HepG2 (cell line): ENCODE measurements at regions not wholly inside any gene's neighbourhood (a gene's known extent, or its start where the extent isn't known, plus 50 kb on each side); places are given as distances from the start of the nearest gene placed in this dataset.

Experiments
- BCL6 ChIP-seq: IDR thresholded peaks from 2 replicates; pipeline ENCODE4 v1.6.1; 2016; ENCODE audit warnings: missing genetic modification reagents, missing compliant biosample characterization
- GFI1 ChIP-seq: sonication (generic); formaldehyde crosslinking; IDR thresholded peaks from 2 replicates; pipeline ENCODE4 v1.5.0; 2020; ENCODE audit warnings: missing genetic modification reagents, mild to moderate bottlenecking, borderline replicate concordance
- HDAC1 ChIP-seq: sonication (generic); formaldehyde crosslinking; IDR thresholded peaks from 2 replicates; pipeline ENCODE4 v1.5.1; 2020; ENCODE audit warnings: mild to moderate bottlenecking, missing genetic modification reagents
- LCORL ChIP-seq, 2 experiments: fragments of 450-650 bp in 1 of 2; sonication (generic) in 1 of 2; formaldehyde crosslinking in 1 of 2; IDR thresholded peaks; 2 replicates each; pipeline versions ENCODE4 v1.5.0 to v1.6.1; 2017 to 2020; ENCODE audit warnings: antibody characterized with exemption in 1 of 2, missing genetic modification reagents in 1 of 2
- MEIS2 ChIP-seq: sonication (generic); formaldehyde crosslinking; IDR thresholded peaks from 2 replicates; pipeline ENCODE4 v1.9.0; 2021; ENCODE audit warnings: mild to moderate bottlenecking, missing genetic modification reagents
- NR2F2 ChIP-seq: IDR thresholded peaks from 2 replicates; pipeline ENCODE4 v1.6.1; 2012; ENCODE audit warnings: low read depth, inconsistent platforms, borderline replicate concordance
- PAXIP1 ChIP-seq: sonication (generic); formaldehyde crosslinking; conservative IDR thresholded peaks from 2 replicates; pipeline ENCODE4 v1.4.0; 2020; ENCODE audit warnings: mild to moderate bottlenecking, missing genetic modification reagents, moderate library complexity
- TBX2 ChIP-seq: sonication (generic); formaldehyde crosslinking; IDR thresholded peaks from 2 replicates; pipeline ENCODE4 v1.5.0; 2020; ENCODE audit warnings: missing genetic modification reagents, mild to moderate bottlenecking, borderline replicate concordance
- TCF7 ChIP-seq: sonication (generic); IDR thresholded peaks from 2 replicates; pipeline ENCODE4 v1.6.1; 2016; ENCODE audit warnings: antibody characterized with exemption, low read depth
- ZNF263 ChIP-seq: sonication (generic); formaldehyde crosslinking; IDR thresholded peaks from 2 replicates; pipeline ENCODE4 v1.4.0; 2020; ENCODE audit warnings: missing genetic modification reagents
- ZNF558 ChIP-seq: sonication (generic); formaldehyde crosslinking; IDR thresholded peaks from 2 replicates; pipeline ENCODE4 v1.9.0; 2022; ENCODE audit warnings: mild to moderate bottlenecking, missing genetic modification reagents, borderline replicate concordance
- ZNF619 ChIP-seq: sonication (generic); formaldehyde crosslinking; IDR thresholded peaks from 2 replicates; pipeline ENCODE4 v1.4.0; 2020; ENCODE audit warnings: mild to moderate bottlenecking, missing genetic modification reagents
- ZNF687 ChIP-seq: sonication (generic); formaldehyde crosslinking; IDR thresholded peaks from 2 replicates; pipeline ENCODE4 v1.5.1; 2020; ENCODE audit warnings: mild to moderate bottlenecking, missing genetic modification reagents, moderate library complexity
- ZNF703 ChIP-seq: sonication (generic); formaldehyde crosslinking; IDR thresholded peaks from 2 replicates; pipeline ENCODE4 v1.5.1; 2020; ENCODE audit warnings: missing genetic modification reagents, mild to moderate bottlenecking, moderate library complexity, borderline replicate concordance
- ZNF761 ChIP-seq: sonication (generic); formaldehyde crosslinking; conservative IDR thresholded peaks from 2 replicates; pipeline ENCODE4 v1.4.0; 2020; ENCODE audit warnings: mild to moderate bottlenecking, missing genetic modification reagents
- ZNF788 ChIP-seq: sonication (generic); formaldehyde crosslinking; IDR thresholded peaks from 2 replicates; pipeline ENCODE4 v1.5.0; 2020; ENCODE audit warnings: mild to moderate bottlenecking, missing genetic modification reagents, borderline replicate concordance
- TF ChIP-seq, protein P1 (sequence below): IDR thresholded peaks from 2 replicates; pipeline ENCODE4 v1.6.1; 2016; ENCODE audit warnings: low read depth

GRCh38 chr2:101556033-101556459 is 81.1 kb upstream of the RFX8 start (continued):
- TF ChIP-seq PAXIP1 (CRISPR knock-in tag): peak; percentile 76
- TF ChIP-seq HDAC1 (CRISPR knock-in tag): peak; percentile 53
- TF ChIP-seq ZNF263 (CRISPR knock-in tag): peak; percentile 87
- TF ChIP-seq ZNF619 (CRISPR knock-in tag): peak; percentile 85
- TF ChIP-seq ZNF687 (CRISPR knock-in tag): peak; percentile 89
- peak; percentile 20; the same call in 1 of the 2 replicates for TF ChIP-seq ZNF788 (CRISPR knock-in tag)
- TF ChIP-seq, protein P1, sequence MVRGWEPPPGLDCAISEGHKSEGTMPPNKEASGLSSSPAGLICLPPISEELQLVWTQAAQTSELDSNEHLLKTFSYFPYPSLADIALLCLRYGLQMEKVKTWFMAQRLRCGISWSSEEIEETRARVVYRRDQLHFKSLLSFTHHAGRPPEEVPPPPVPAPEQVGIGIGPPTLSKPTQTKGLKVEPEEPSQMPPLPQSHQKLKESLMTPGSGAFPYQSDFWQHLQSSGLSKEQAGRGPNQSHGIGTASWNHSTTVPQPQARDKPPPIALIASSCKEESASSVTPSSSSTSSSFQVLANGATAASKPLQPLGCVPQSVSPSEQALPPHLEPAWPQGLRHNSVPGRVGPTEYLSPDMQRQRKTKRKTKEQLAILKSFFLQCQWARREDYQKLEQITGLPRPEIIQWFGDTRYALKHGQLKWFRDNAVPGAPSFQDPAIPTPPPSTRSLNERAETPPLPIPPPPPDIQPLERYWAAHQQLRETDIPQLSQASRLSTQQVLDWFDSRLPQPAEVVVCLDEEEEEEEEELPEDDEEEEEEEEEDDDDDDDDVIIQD (CRISPR knock-in tag): peak; percentile 57; the same call in 1 of the 2 replicates
- peak; percentile 100 for TF ChIP-seq GFI1 (CRISPR knock-in tag)
- peak; percentile 94 for TF ChIP-seq TCF7
- TF ChIP-seq ZNF703 (CRISPR knock-in tag): no peak
- TF ChIP-seq ZNF761 (CRISPR knock-in tag): 0 out of 2 replicates have a peak, but pooled peaks have one; percentile 33
- TF ChIP-seq NR2F2: peak; percentile 98
- TF ChIP-seq LCORL (IDR thresholded peaks at IDR 0.05): no peak
- TF ChIP-seq LCORL (CRISPR knock-in tag; IDR thresholded peaks at IDR 0.05): peak; percentile 70; the same call in 1 of the 2 replicates
- peak; percentile 82; the same call in 1 of the 2 replicates for TF ChIP-seq TBX2 (CRISPR knock-in tag)
- TF ChIP-seq ZNF558 (CRISPR knock-in tag): no peak
- peak; percentile 78; the same call in 1 of the 2 replicates for TF ChIP-seq MEIS2
- TF ChIP-seq BCL6: peak; percentile 74
